Activated CD4-positive, alpha-beta T cell treated with anti-CD3 and anti-CD28 coated beads for 36 hours (primary cell): ENCODE measurements at regions not wholly inside any gene's neighbourhood (a gene's known extent, or its start where the extent isn't known, plus 50 kb on each side); places are given as distances from the start of the nearest gene placed in this dataset.
"Not testable (repeated sequence)": the region's sequence is repeated elsewhere in the genome, so short reads cannot be mapped to it uniquely, and the experiment has no call there.

Experiments
- ATAC-seq: fragments of 200-7000 bp; cut with Tn5 transposase; one replicate; pipeline ENCODE4 v1.10.0; 2021; ENCODE audit warnings: mild to moderate bottlenecking, moderate library complexity
- CTCF ChIA-PET: fragments of 350-600 bp; sonication (Branson Sonifier 250); formaldehyde crosslinking; loops from one replicate; lab custom pipeline; 2021; ENCODE audit warnings: antibody characterized with exemption; lab: Charles Lee
- POLR2A ChIA-PET: fragments of 350-600 bp; sonication (Branson Sonifier 250); formaldehyde crosslinking; loops from one replicate; lab custom pipeline; 2021; ENCODE audit warnings: antibody characterized with exemption, inconsistent platforms; lab: Charles Lee
- DNase-seq: peaks from one replicate; pipeline ENCODE4 v3.0.0-alpha.2; 2020
- H3K27ac Mint-ChIP-seq: one replicate; pipeline ENCODE4 v1.8.0; 2021; ENCODE audit warnings: mixed read lengths
- H3K27me3 Mint-ChIP-seq: one replicate; pipeline ENCODE4 v1.8.0; 2021; ENCODE audit warnings: mixed read lengths
- H3K36me3 Mint-ChIP-seq: one replicate; pipeline ENCODE4 v1.8.0; 2021; ENCODE audit warnings: low read depth, mixed read lengths
- H3K4me1 Mint-ChIP-seq: one replicate; pipeline ENCODE4 v1.8.0; 2021; ENCODE audit warnings: mixed read lengths
- H3K4me3 Mint-ChIP-seq: one replicate; pipeline ENCODE4 v1.8.0; 2021; ENCODE audit warnings: mild to moderate bottlenecking, moderate library complexity, mixed read lengths
- H3K9me3 Mint-ChIP-seq: one replicate; pipeline ENCODE4 v1.8.0; 2021; ENCODE audit warnings: low read depth, mixed read lengths
- intact Hi-C, 2 experiments: fragments of 100-400 bp; cut with DNase I in 1 of 2; cut with micrococcal nuclease in 1 of 2; formaldehyde crosslinking; loops; one replicate each; pipeline versions ENCODE4 v1.14.2 to v1.15.1; 2022 to 2024; cut with DNase I, micrococcal nuclease

GRCh38 chr1:146308892-146309291, 80.1 kb upstream of the NOTCH2NLA start:
- intact Hi-C loops, H3K27ac Mint-ChIP-seq, H3K4me1 Mint-ChIP-seq: not testable (repeated sequence)

GRCh38 chr1:146308152-146308551, 79.3 kb upstream of the NOTCH2NLA start:
- peak; percentile 40 for ATAC-seq
- not testable (repeated sequence) for H3K27ac Mint-ChIP-seq

More at GRCh38 chr1:146308892-146309291, 80.1 kb upstream of the NOTCH2NLA start:
- DNase-seq, H3K9me3 Mint-ChIP-seq, POLR2A ChIA-PET, H3K36me3 Mint-ChIP-seq, H3K27me3 Mint-ChIP-seq, H3K4me3 Mint-ChIP-seq, CTCF ChIA-PET: not testable (repeated sequence)
- peak; percentile 47 for ATAC-seq

GRCh38 chr1:146307632-146308031, 78.8 kb upstream of the NOTCH2NLA start:
- H3K4me3 Mint-ChIP-seq, H3K4me1 Mint-ChIP-seq, DNase-seq, POLR2A ChIA-PET, intact Hi-C loops, H3K27me3 Mint-ChIP-seq, H3K9me3 Mint-ChIP-seq, H3K36me3 Mint-ChIP-seq, CTCF ChIA-PET, H3K27ac Mint-ChIP-seq: not testable (repeated sequence)
- ATAC-seq, result peak; percentile 91

More at GRCh38 chr1:146308152-146308551, 79.3 kb upstream of the NOTCH2NLA start:
- DNase-seq, H3K9me3 Mint-ChIP-seq, POLR2A ChIA-PET, H3K36me3 Mint-ChIP-seq, H3K27me3 Mint-ChIP-seq, H3K4me3 Mint-ChIP-seq, H3K4me1 Mint-ChIP-seq, CTCF ChIA-PET, intact Hi-C loops: not testable (repeated sequence)

GRCh38 chr1:146306651-146307050, 77.8 kb upstream of the NOTCH2NLA start:
- intact Hi-C loops, CTCF ChIA-PET, POLR2A ChIA-PET, H3K4me1 Mint-ChIP-seq, H3K4me3 Mint-ChIP-seq, DNase-seq, H3K27ac Mint-ChIP-seq, H3K27me3 Mint-ChIP-seq, ATAC-seq, H3K9me3 Mint-ChIP-seq, H3K36me3 Mint-ChIP-seq: not testable (repeated sequence)

GRCh38 chr1:146305442-146305841, 76.6 kb upstream of the NOTCH2NLA start:
- DNase-seq, H3K27me3 Mint-ChIP-seq, CTCF ChIA-PET, POLR2A ChIA-PET, H3K4me1 Mint-ChIP-seq, H3K27ac Mint-ChIP-seq, H3K36me3 Mint-ChIP-seq, H3K9me3 Mint-ChIP-seq, intact Hi-C loops, H3K4me3 Mint-ChIP-seq: not testable (repeated sequence)
- ATAC-seq, result peak; percentile 38

GRCh38 chr1:146298575-146298897, 69.7 kb upstream of the NOTCH2NLA start:
- DNase-seq, H3K27ac Mint-ChIP-seq, CTCF ChIA-PET, H3K9me3 Mint-ChIP-seq, POLR2A ChIA-PET, H3K4me3 Mint-ChIP-seq, H3K27me3 Mint-ChIP-seq, H3K36me3 Mint-ChIP-seq, intact Hi-C loops, H3K4me1 Mint-ChIP-seq: not testable (repeated sequence)
- ATAC-seq, result peak; percentile 99

- intact Hi-C loops, H3K4me3 Mint-ChIP-seq, H3K4me1 Mint-ChIP-seq, H3K27me3 Mint-ChIP-seq, DNase-seq, H3K36me3 Mint-ChIP-seq, POLR2A ChIA-PET, CTCF ChIA-PET, H3K27ac Mint-ChIP-seq, H3K9me3 Mint-ChIP-seq: not testable (repeated sequence)
- ATAC-seq, result peak; percentile 72
These were observed 69.2 kb upstream of the NOTCH2NLA start for GRCh38 chr1:146297781-146298574.

GRCh38 chr1:146292940-146293936, 64.4 kb upstream of the NOTCH2NLA start:
- H3K27ac Mint-ChIP-seq, H3K36me3 Mint-ChIP-seq, H3K9me3 Mint-ChIP-seq, ATAC-seq, POLR2A ChIA-PET, CTCF ChIA-PET, intact Hi-C loops, H3K4me1 Mint-ChIP-seq, DNase-seq, H3K4me3 Mint-ChIP-seq, H3K27me3 Mint-ChIP-seq: not testable (repeated sequence)

- H3K4me1 Mint-ChIP-seq, H3K4me3 Mint-ChIP-seq, POLR2A ChIA-PET, H3K9me3 Mint-ChIP-seq, CTCF ChIA-PET, DNase-seq, H3K27me3 Mint-ChIP-seq, ATAC-seq, H3K36me3 Mint-ChIP-seq, intact Hi-C loops, H3K27ac Mint-ChIP-seq: not testable (repeated sequence)
These were observed 63.6 kb upstream of the NOTCH2NLA start for GRCh38 chr1:146292424-146292823.

GRCh38 chr1:146287881-146288280, 59.1 kb upstream of the NOTCH2NLA start:
- H3K4me3 Mint-ChIP-seq, intact Hi-C loops, H3K4me1 Mint-ChIP-seq, H3K27ac Mint-ChIP-seq, H3K27me3 Mint-ChIP-seq, ATAC-seq, H3K9me3 Mint-ChIP-seq, H3K36me3 Mint-ChIP-seq, DNase-seq, CTCF ChIA-PET, POLR2A ChIA-PET: not testable (repeated sequence)

GRCh38 chr1:146284760-146285159, 55.9 kb upstream of the NOTCH2NLA start:
- POLR2A ChIA-PET, DNase-seq, H3K4me3 Mint-ChIP-seq, CTCF ChIA-PET, H3K27ac Mint-ChIP-seq, intact Hi-C loops, H3K4me1 Mint-ChIP-seq, H3K36me3 Mint-ChIP-seq, H3K27me3 Mint-ChIP-seq, H3K9me3 Mint-ChIP-seq: not testable (repeated sequence)
- ATAC-seq, result peak; percentile 71

GRCh38 chr1:146283527-146283880, 54.7 kb upstream of the NOTCH2NLA start:
- H3K4me3 Mint-ChIP-seq, POLR2A ChIA-PET, H3K27ac Mint-ChIP-seq, CTCF ChIA-PET, H3K4me1 Mint-ChIP-seq, H3K27me3 Mint-ChIP-seq, intact Hi-C loops, DNase-seq, H3K36me3 Mint-ChIP-seq, H3K9me3 Mint-ChIP-seq: not testable (repeated sequence)
- peak; percentile 52 for ATAC-seq
